Medulla oblongata (tissue), 1 donor: ENCODE measurements at regions not wholly inside any gene's neighbourhood (a gene's known extent, or its start where the extent isn't known, plus 50 kb on each side); places are given as distances from the start of the nearest gene placed in this dataset.
"Not testable (repeated sequence)": the region's sequence is repeated elsewhere in the genome, so short reads cannot be mapped to it uniquely, and the experiment has no call there.

ENCODE experiments used
- DNase-seq: peaks from one replicate; pipeline ENCODE4 v3.0.0-alpha.2; 2015; ENCODE audit errors: extremely low spot score

DNA sequence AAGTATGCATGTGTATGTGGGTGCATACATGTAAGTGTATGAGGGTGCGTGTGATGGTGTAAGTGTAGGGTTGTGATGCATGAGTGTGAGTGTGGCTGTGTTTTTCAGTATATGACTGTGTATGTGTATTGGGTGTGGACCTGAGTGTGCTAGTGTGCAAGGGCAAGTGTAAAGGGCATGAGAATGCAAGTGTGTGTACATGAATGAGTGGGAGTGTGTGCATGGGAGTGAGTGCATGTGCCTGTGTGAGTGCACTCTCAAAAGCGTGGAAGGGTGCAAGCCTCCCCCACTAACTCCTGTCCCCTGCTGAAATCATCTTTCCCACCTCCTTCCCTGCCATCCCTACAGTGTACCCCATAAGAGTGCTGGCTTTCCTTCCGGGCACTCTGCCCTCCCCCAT lies 225.1 kb upstream of the PRKX start:
- DNase-seq: no peak

- not testable (repeated sequence) for DNase-seq
Observed at GRCh38 chrX:3935196-3935595, 221.7 kb upstream of the PRKX start.

- DNase-seq: not testable (repeated sequence)
Observed at GRCh38 chrX:3920424-3921017, 207.1 kb upstream of the PRKX start.

- DNase-seq: not testable (repeated sequence)
Observed at GRCh38 chrX:3919668-3920423, 206.4 kb upstream of the PRKX start.

- not testable (repeated sequence) for DNase-seq
Observed at GRCh38 chrX:3914813-3915212, 201.4 kb upstream of the PRKX start.

- not testable (repeated sequence) for DNase-seq
Observed at GRCh38 chrX:3914059-3914458, 200.6 kb upstream of the PRKX start.

DNA sequence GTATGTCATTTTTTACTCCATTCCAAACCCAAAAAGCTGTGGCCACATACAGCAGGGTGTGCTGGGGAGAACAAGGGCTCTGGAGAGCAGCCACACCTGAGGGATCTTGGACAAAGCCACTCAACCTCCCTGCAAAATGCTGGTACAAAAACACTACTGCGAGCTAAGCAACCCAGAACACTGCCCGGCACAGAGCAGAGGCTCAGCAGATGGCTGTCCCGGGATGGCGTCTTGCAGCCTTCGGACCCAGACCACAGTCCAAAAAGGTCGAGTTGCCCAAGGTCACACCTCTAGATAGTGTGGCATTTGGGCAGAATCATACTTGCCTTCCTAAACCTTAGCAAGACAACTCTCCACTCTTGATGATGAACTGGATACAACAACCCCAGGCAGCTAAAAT lies 197.6 kb upstream of the PRKX start:
- not testable (repeated sequence) for DNase-seq

DNA sequence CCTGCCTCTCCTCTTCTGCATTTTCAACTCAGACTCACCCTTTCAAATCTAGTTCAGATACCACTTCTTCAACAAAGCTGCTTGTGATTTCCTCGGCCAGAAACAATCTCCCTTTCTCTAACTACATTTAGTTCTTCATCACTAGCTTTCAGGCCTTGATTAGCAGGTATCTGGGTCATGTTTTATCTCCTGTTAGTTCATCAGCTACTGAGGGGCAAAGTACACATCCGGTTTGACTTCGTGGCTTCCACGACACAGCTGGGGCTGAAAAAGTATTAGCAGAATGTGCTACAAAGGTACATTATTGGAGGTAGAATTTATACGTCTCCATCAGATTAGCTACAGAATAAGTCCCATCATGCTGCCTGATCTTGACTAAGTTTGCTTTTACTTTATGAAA lies 197.2 kb upstream of the PRKX start:
- DNase-seq: not testable (repeated sequence)

- DNase-seq: not testable (repeated sequence)
Observed at GRCh38 chrX:3905522-3906258, 192.2 kb upstream of the PRKX start.

DNA sequence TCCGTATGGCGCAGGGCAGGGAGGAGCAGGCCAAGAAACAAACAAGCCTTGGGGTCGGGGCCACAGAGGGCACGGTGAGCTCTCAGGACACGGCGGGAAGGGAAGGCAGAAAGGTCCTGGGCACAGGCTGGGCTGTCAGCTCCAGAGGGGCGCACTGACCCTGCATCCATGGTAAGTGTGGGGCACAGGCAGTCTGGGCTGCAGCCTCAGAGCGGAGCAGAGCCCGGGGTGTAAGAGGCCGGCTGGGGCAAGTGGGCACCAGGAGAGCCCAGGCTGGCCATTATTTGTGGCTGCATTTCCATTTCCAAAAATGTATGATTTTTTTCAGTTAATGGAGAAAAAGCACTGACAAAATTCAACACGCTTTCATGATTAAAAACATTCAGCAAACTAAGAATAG lies 188.8 kb upstream of the PRKX start:
- not testable (repeated sequence) for DNase-seq

GRCh38 chrX:3896755-3897154 lies 183.3 kb upstream of the PRKX start:
- DNase-seq: not testable (repeated sequence)

- not testable (repeated sequence) for DNase-seq
Observed at GRCh38 chrX:3882553-3882920, 169.1 kb upstream of the PRKX start.

GRCh38 chrX:3881898-3882552 lies 168.6 kb upstream of the PRKX start:
- DNase-seq: not testable (repeated sequence)

DNA sequence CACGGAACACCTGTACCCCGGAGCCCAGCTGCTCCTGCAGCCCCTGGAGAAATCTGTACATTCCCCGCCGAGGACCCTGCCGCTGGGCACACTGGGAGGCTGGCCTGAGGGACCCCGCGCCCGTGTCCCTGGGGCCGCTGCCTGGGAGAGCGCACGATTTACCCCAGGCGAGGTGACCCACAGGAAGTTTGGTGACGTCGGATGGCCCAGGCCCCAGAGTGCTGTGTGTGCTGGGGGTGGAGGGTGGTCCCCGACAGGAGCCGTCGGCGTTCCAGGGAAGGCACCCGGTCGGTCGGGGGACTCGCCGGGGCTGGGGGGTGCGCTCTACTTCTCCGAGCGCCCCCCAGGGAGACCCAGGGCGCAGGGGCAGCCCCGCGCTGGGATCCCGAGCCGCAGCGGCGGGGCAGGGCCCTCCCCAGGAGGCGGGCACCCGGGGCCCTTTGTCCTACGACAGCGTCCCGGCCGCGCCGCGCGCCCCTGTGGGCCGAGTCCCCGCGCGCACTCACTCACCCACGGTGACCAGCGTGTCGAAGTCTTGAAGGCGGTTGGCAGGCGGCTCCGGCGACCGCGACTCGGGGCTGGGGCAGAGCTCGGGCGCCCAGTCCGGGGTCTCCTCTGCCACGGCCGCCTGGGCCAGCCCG lies 167.9 kb upstream of the PRKX start:
- not testable (repeated sequence) for DNase-seq

GRCh38 chrX:3876393-3876792 lies 162.9 kb upstream of the PRKX start:
- DNase-seq: not testable (repeated sequence)

- DNase-seq: not testable (repeated sequence)
Observed at GRCh38 chrX:3875638-3876037, 162.2 kb upstream of the PRKX start.

GRCh38 chrX:3872226-3872879 lies 158.9 kb upstream of the PRKX start:
- DNase-seq: not testable (repeated sequence)

DNA sequence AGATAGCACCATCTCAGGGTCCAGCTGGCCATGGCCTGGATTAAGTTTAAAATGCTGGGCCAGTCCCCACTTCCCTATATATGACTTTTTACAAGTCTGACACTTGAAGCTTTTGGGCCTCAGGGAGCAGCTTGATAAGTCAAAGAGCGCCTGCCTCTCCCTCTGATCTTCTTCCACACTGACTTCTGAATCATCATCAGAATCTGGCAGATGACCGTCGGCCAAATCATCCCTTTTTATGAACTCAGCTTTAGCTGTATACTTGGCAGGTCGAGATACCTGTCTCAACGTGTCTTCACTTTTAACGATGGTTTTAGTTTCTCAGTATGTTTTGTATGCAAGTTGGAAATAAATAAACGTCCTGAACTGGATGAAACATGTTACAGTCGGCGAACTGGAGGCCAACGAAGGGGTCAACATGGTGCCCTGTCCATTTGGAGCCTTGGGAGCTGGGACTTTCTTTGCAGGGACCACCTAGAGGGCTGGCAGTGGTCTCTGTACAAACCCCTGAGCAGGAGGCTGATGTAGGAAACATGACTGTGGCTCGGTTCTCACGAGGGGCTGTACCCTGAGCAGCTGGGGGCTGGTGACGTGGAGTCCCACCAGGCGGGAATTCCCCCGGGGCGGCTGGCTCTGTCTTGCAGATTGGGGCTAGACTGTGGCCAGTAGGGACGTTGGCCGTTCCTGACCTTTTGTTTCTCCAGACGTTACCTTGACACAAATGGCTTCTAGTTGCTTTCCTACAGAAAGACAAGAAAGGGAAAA lies 153.8 kb upstream of the PRKX start:
- DNase-seq: not testable (repeated sequence)

DNA sequence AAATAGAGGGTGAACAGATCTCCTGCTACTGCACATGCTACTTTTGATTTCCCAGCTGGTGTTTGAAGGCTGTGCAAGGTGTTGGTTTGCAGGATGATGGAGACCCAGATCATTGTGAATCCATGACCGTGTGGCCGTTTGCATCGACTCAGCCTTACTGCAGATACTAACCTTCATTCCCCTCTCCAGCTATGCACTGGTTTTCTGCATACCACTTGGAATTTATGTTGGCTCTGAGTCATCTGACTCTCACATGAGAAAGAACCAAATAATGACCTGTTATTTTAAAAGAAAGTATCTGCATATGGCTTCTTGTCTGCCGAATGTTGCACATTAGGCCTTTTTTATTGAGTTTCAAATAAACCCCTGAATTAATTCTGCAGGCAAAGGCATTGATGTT lies 144.9 kb upstream of the PRKX start:
- DNase-seq: not testable (repeated sequence)

DNA sequence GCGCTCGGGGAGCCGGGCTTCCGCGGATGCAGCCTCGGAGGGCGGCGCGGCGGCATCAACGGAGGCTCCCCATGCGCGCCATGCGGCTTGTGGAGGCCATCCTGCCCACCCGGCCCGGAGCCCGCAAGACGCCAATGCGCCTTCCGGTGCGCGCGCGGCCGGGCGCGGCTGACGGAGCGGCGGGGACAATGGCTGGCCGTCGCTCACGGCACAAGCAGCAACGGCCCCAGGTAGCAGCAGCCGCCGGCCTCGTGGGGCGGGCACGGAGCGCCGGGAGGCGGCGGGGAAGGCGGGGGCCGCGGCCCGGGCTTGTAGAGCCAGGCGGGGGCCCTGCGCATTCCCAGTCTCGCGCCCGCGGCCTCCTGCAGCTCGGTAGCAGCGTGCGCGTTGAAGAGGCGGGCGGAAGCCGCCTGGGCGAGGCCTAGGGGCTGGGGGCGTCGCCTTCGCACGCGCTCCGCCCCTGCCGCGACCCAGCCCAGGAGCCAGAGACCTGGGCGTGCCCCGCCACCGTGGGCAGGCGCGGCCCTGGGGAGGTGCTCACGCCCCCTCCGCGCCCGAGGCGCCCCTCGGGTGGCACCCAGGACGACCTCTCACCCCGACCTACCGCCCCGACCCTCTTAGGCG lies 130.2 kb upstream of the PRKX start:
- DNase-seq: not testable (repeated sequence)
